ENCODE measurements at regions not wholly inside any gene's neighbourhood (a gene's known extent, or its start where the extent isn't known, plus 50 kb on each side); places are given as distances from the start of the nearest gene placed in this dataset.

DNA sequence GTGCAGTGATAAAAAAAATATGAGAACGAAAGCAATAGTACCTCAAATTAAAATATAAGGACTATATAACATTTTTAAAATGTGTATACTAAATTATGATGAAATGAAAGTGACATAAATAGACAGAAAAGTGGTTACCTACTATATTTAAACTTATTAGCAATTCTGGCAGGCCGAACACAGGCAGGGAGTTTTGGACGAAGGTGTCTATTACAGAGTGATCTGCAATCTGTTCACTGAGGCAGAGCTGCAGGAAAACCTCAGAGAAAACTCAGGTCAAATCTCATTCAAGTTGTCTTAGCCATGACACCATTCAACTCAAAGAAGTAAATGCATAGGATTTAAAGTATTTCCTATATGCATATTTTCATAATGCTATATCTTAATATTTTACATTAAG, 274.8 kb upstream of the GULP1 start:
- ChIA-PET POLR2A (no interaction called here), CTCF (ENCODE audit: unreplicated experiment) (no interaction called here)

DNA sequence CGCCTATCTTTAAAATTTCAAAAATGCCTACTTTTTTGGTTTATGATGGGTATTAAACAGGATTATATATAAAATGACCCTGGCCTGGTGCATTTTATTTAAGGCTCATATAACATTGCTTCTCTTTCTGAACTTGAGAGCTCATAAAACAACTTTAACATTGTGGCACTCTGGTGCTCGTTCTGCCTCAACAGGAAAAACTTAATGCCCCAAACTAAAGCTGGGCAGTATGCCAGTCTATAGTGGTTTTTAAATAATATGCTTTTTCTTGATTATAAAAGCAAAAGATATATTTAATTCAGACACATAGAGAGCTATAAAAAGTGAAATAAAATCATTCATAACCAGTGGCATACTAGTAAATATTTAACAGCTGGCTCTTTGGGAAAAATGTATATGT, 269.3 kb upstream of the GULP1 start:
- no TSS peak for BruUV-seq (replicated peaks)
- no peaks in the 10 kb centered on the region for H3K9me2 ChIP-seq (ENCODE audit: insufficient read depth, low read length)
- POLR2A ChIA-PET = interaction anchor here (1.2 kb wide), 1 partner anchor 9 kb away, joined by 3 read pairs; no protein-coding TSS in a partner anchor

More for the DNA sequence above, 274.8 kb upstream of the GULP1 start:
- Histone ChIP-seq H3K4me1 (ENCODE audit: insufficient read depth, low read length, poor library complexity, severe bottlenecking) (no peaks in the 10 kb centered on the region), H2AFZ (ENCODE audit: low read length) (no peak overlapping the region), H3K27ac (ENCODE audit: low read depth, low read length, poor library complexity, severe bottlenecking) (no peak overlapping the region), H3K79me2 (ENCODE audit: insufficient read depth, low read depth, low read length) (no peaks in the 10 kb centered on the region), H3K4me3 (ENCODE audit: low read depth, low read length, poor library complexity, severe bottlenecking) (no peak overlapping the region), H3K9me2 (ENCODE audit: insufficient read depth, low read length) (no peaks in the 10 kb centered on the region), H3K9me3 (ENCODE audit: low read length) (no peaks in the 10 kb centered on the region), H3K4me2 (ENCODE audit: low read length) (no peak overlapping the region), H4K20me1 (ENCODE audit: insufficient read depth, low read length) (no peaks in the 10 kb centered on the region), H3K36me3 (ENCODE audit: insufficient read depth, low read length) (no peaks in the 10 kb centered on the region)
- intact Hi-C loops (cut with micrococcal nuclease; ENCODE audit: unreplicated experiment) = no loop called here
- BruUV-seq (replicated peaks) = no TSS peak
- no peak for TF ChIP-seq CTCF (conservative IDR thresholded peaks at IDR 0.05; ENCODE audit: low read length)
- TF ChIP-seq EZH2phosphoT487 (IDR thresholded peaks at IDR 0.05; ENCODE audit: borderline replicate concordance, low read depth, low read length) = no peak
- DNase-seq (ENCODE audit: low spot score) = no peak

DNA sequence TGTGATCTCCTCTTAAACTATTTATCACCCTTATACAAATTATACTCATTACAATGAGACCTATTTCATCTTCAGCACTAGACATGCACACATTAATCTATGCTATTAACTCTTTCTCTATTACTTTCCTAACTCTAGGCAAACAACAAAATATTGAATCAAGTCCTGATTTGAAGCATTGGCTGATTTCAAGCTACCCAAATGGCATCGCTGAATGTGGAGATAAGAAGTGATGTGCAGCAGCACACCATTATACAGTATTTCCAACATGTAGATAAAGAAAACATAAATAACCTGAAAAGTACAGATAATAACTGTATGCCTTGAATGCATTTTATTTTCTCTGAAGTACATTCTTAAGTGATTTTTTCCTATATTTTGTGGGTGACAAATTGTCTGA, 268.6 kb upstream of the GULP1 start:
- Histone ChIP-seq H3K4me1 (ENCODE audit: insufficient read depth, low read length, poor library complexity, severe bottlenecking) (no peaks in the 10 kb centered on the region), H2AFZ (ENCODE audit: low read length) (no peak overlapping the region), H3K4me3 (ENCODE audit: low read depth, low read length, poor library complexity, severe bottlenecking) (no peak overlapping the region), H3K4me2 (ENCODE audit: low read length) (no peak overlapping the region), H3K9me2 (ENCODE audit: insufficient read depth, low read length) (no peaks in the 10 kb centered on the region), H3K36me3 (ENCODE audit: insufficient read depth, low read length) (no peaks in the 10 kb centered on the region), H4K20me1 (ENCODE audit: insufficient read depth, low read length) (no peaks in the 10 kb centered on the region), H3K9me3 (ENCODE audit: low read length) (no peaks in the 10 kb centered on the region), H3K79me2 (ENCODE audit: insufficient read depth, low read depth, low read length) (no peaks in the 10 kb centered on the region), H3K27ac (ENCODE audit: low read depth, low read length, poor library complexity, severe bottlenecking) (no peak overlapping the region)
- CTCF ChIA-PET (ENCODE audit: unreplicated experiment) = no interaction called here
- TF ChIP-seq CTCF (conservative IDR thresholded peaks at IDR 0.05; ENCODE audit: low read length) = no peak
- TF ChIP-seq EZH2phosphoT487 (IDR thresholded peaks at IDR 0.05; ENCODE audit: borderline replicate concordance, low read depth, low read length) = no peak
- DNase-seq (ENCODE audit: low spot score) = no peak
- no TSS peak for BruUV-seq (replicated peaks)
- intact Hi-C loops (cut with micrococcal nuclease; ENCODE audit: unreplicated experiment) = no loop called here
- POLR2A ChIA-PET = interaction anchor here (0.6 kb wide), 1 partner anchor 1857 kb away, joined by 3 read pairs; no protein-coding TSS in a partner anchor

More for the DNA sequence above, 269.3 kb upstream of the GULP1 start:
- Histone ChIP-seq H4K20me1 (ENCODE audit: insufficient read depth, low read length) (no peaks in the 10 kb centered on the region), H3K79me2 (ENCODE audit: insufficient read depth, low read depth, low read length) (no peaks in the 10 kb centered on the region), H3K4me3 (ENCODE audit: low read depth, low read length, poor library complexity, severe bottlenecking) (no peak overlapping the region), H3K4me1 (ENCODE audit: insufficient read depth, low read length, poor library complexity, severe bottlenecking) (no peaks in the 10 kb centered on the region), H3K36me3 (ENCODE audit: insufficient read depth, low read length) (no peaks in the 10 kb centered on the region), H2AFZ (ENCODE audit: low read length) (no peak overlapping the region), H3K27ac (ENCODE audit: low read depth, low read length, poor library complexity, severe bottlenecking) (no peak overlapping the region), H3K4me2 (ENCODE audit: low read length) (no peak overlapping the region), H3K9me3 (ENCODE audit: low read length) (no peaks in the 10 kb centered on the region)
- intact Hi-C loops (cut with micrococcal nuclease; ENCODE audit: unreplicated experiment) = no loop called here
- CTCF ChIA-PET (ENCODE audit: unreplicated experiment) = no interaction called here
- DNase-seq (ENCODE audit: low spot score) = no peak
- TF ChIP-seq CTCF (conservative IDR thresholded peaks at IDR 0.05; ENCODE audit: low read length) (no peak), EZH2phosphoT487 (IDR thresholded peaks at IDR 0.05; ENCODE audit: borderline replicate concordance, low read depth, low read length) (no peak)

Data from OCI-LY7 (cell line).